ENCODE measurements at regions not wholly inside any gene's neighbourhood (a gene's known extent, or its start where the extent isn't known, plus 50 kb on each side); places are given as distances from the start of the nearest gene placed in this dataset.

- TF ChIP-seq REST (IDR thresholded peaks at IDR 0.05; ENCODE audit: insufficient read depth in 1 of 2, low read depth in 2 of 2, low read length in 2 of 2) (no peak), TAF1 (IDR thresholded peaks at IDR 0.05; ENCODE audit: borderline replicate concordance, insufficient read depth, low read length) (no peak)
These were observed 61.5 kb upstream of the ALKAL2 start for GRCh38 chr2:349390-349789.

Data from PFSK-1 (cell line).